IMR-90 (cell line): ENCODE measurements at regions not wholly inside any gene's neighbourhood (a gene's known extent, or its start where the extent isn't known, plus 50 kb on each side); places are given as distances from the start of the nearest gene placed in this dataset.

Experiments
- ATAC-seq: fragments of 200-7000 bp; cut with Tn5 transposase; 2 replicates; pipeline ENCODE4 v1.9.1; 2020; ENCODE audit warnings: low read depth, mild to moderate bottlenecking, moderate library complexity
- BruUV-seq: library from RNA; stranded (reverse); fragments of 400-500 nt; replicated peaks from 2 replicates; lab custom pipeline; 2021; lab: Mats Ljungman, UMichigan
- CTCF ChIA-PET: fragments of 300-600 bp; formaldehyde crosslinking; extraction: SDS; loops from one replicate; lab custom pipeline; 2021; ENCODE audit warnings: antibody characterized with exemption; lab: Yijun Ruan, JAX
- POLR2A ChIA-PET: fragments of 300-600 bp; sonication (Branson Sonifier 250); formaldehyde crosslinking; loops from one replicate; lab custom pipeline; 2022; ENCODE audit warnings: antibody characterized with exemption; ENCODE audit not compliant: unreplicated experiment; lab: Charles Lee
- DNase-seq: peaks from one replicate; pipeline ENCODE4 v3.0.0; 2013
- H2AFZ ChIP-seq: replicated peaks from 2 replicates; pipeline ENCODE3; 2013; ENCODE audit warnings: low read length, mild to moderate bottlenecking; ENCODE audit not compliant: poor library complexity
- H2AK5ac ChIP-seq: 2 replicates; pipeline ENCODE4 v1.6.1; 2013; ENCODE audit warnings: low read depth, low read length, inconsistent platforms
- H2AK9ac ChIP-seq: replicated peaks from 2 replicates; pipeline ENCODE3; 2013; ENCODE audit warnings: mild to moderate bottlenecking, low read depth, low read length, moderate library complexity; ENCODE audit not compliant: poor library complexity
- H2BK120ac ChIP-seq: 2 replicates; pipeline ENCODE4 v1.6.1; 2013; ENCODE audit warnings: low read depth, low read length, inconsistent platforms
- H2BK15ac ChIP-seq: 3 replicates; pipeline ENCODE4 v1.6.1; 2013; ENCODE audit warnings: low read depth, low read length, inconsistent platforms
- H2BK20ac ChIP-seq: 2 replicates; pipeline ENCODE4 v1.6.1; 2013; ENCODE audit warnings: low read depth, mild to moderate bottlenecking, inconsistent platforms, low read length, moderate library complexity
- H2BK5ac ChIP-seq: 2 replicates; pipeline ENCODE4 v1.6.1; 2013; ENCODE audit warnings: mild to moderate bottlenecking, low read depth, low read length, inconsistent platforms; ENCODE audit not compliant: poor library complexity, severe bottlenecking
- H3K14ac ChIP-seq: replicated peaks from 2 replicates; pipeline ENCODE4 v1.6.1; 2013; ENCODE audit warnings: low read depth, low read length, inconsistent platforms
- H3K18ac ChIP-seq: 2 replicates; pipeline ENCODE4 v1.6.1; 2013; ENCODE audit warnings: low read depth, low read length, control low read depth
- H3K23ac ChIP-seq: 2 replicates; pipeline ENCODE4 v1.6.1; 2013; ENCODE audit warnings: low read depth, low read length, inconsistent platforms
- H3K27ac ChIP-seq: 2 replicates; pipeline ENCODE4 v1.5.1; 2013; ENCODE audit warnings: mild to moderate bottlenecking, control low read depth, low read length; ENCODE audit not compliant: insufficient read depth
- H3K27me3 ChIP-seq: 2 replicates; pipeline ENCODE4 v1.6.1; 2013; ENCODE audit warnings: low read length; ENCODE audit not compliant: control insufficient read depth, insufficient read depth
- H3K36me3 ChIP-seq: 2 replicates; pipeline ENCODE4 v1.6.1; 2013; ENCODE audit warnings: low read length, mixed read lengths; ENCODE audit not compliant: control insufficient read depth, insufficient read depth
- H3K4ac ChIP-seq: 2 replicates; pipeline ENCODE4 v1.6.1; 2013; ENCODE audit warnings: low read depth, low read length, inconsistent platforms
- H3K4me1 ChIP-seq: 2 replicates; pipeline ENCODE4 v1.6.1; 2013; ENCODE audit warnings: low read length, mixed read lengths; ENCODE audit not compliant: control insufficient read depth, insufficient read depth
- H3K4me2 ChIP-seq: 2 replicates; pipeline ENCODE4 v1.6.1; 2013; ENCODE audit warnings: low read depth, mild to moderate bottlenecking, control low read depth, low read length, moderate library complexity
- H3K4me3 ChIP-seq: 2 replicates; pipeline ENCODE4 v1.5.1; 2013; ENCODE audit warnings: low read depth, mild to moderate bottlenecking, control low read depth, low read length, moderate library complexity; ENCODE audit not compliant: insufficient read depth
- H3K56ac ChIP-seq: 2 replicates; pipeline ENCODE4 v1.6.1; 2013; ENCODE audit warnings: low read length, inconsistent platforms; ENCODE audit not compliant: insufficient read depth; ENCODE audit errors: extremely low read depth
- H3K79me1 ChIP-seq, 2 experiments: 2 replicates each; pipeline ENCODE4 v1.6.1; 2013; ENCODE audit warnings: low read length in 2 of 2, inconsistent platforms in 1 of 2, low read depth in 1 of 2
- H3K9ac ChIP-seq: 2 replicates; pipeline ENCODE4 v1.6.1; 2013; ENCODE audit warnings: low read depth, low read length, control low read depth
- H3K9me1 ChIP-seq: 2 replicates; pipeline ENCODE4 v1.6.1; 2013; ENCODE audit warnings: low read length, inconsistent platforms; ENCODE audit not compliant: insufficient read depth
- H3K9me3 ChIP-seq: 2 replicates; pipeline ENCODE4 v1.6.1; 2013; ENCODE audit warnings: low read length; ENCODE audit not compliant: control insufficient read depth, insufficient read depth
- H4K20me1 ChIP-seq: 2 replicates; pipeline ENCODE4 v1.6.1; 2013; ENCODE audit warnings: low read length, inconsistent platforms; ENCODE audit not compliant: insufficient read depth
- H4K5ac ChIP-seq: 2 replicates; pipeline ENCODE4 v1.6.1; 2013; ENCODE audit warnings: mild to moderate bottlenecking, low read depth, low read length, control low read depth
- H4K8ac ChIP-seq, 2 experiments: 2 replicates each; pipeline ENCODE4 v1.6.1; 2013; ENCODE audit warnings: low read depth in 2 of 2, low read length in 2 of 2, control low read depth in 1 of 2, inconsistent platforms in 1 of 2
- H4K91ac ChIP-seq: 2 replicates; pipeline ENCODE4 v1.6.1; 2013; ENCODE audit warnings: low read depth, low read length, inconsistent platforms; ENCODE audit not compliant: insufficient read depth
- BHLHE40 ChIP-seq: fragments of 150-350 bp; IDR thresholded peaks from 2 replicates; pipeline ENCODE4 v1.6.1; 2016; ENCODE audit warnings: mild to moderate bottlenecking, low read depth, low read length
- CEBPB ChIP-seq: IDR thresholded peaks from 2 replicates; pipeline ENCODE4 v1.6.1; 2012; ENCODE audit warnings: low read depth, low read length, improper control_type of control experiment
- CHD1 ChIP-seq: IDR thresholded peaks from 2 replicates; pipeline ENCODE4 v1.6.1; 2012; ENCODE audit warnings: low read depth, low read length, improper control_type of control experiment
- ELK1 ChIP-seq: fragments of 150-350 bp; IDR thresholded peaks from 2 replicates; pipeline ENCODE4 v1.6.1; 2016; ENCODE audit warnings: low read depth, mild to moderate bottlenecking, low read length, moderate library complexity, borderline replicate concordance
- FOS ChIP-seq: fragments of 150-350 bp; IDR thresholded peaks from 2 replicates; pipeline ENCODE4 v1.6.1; 2016; ENCODE audit warnings: low read depth, low read length
- MAFK ChIP-seq: IDR thresholded peaks from 2 replicates; pipeline ENCODE4 v1.6.1; 2012; ENCODE audit warnings: low read depth, low read length, improper control_type of control experiment
- MAZ ChIP-seq: IDR thresholded peaks from 2 replicates; pipeline ENCODE4 v1.6.1; 2012; ENCODE audit warnings: low read depth, mild to moderate bottlenecking, low read length, improper control_type of control experiment, moderate library complexity, borderline replicate concordance
- MXI1 ChIP-seq: IDR thresholded peaks from 2 replicates; pipeline ENCODE4 v1.6.1; 2012; ENCODE audit warnings: low read depth, mild to moderate bottlenecking, low read length, moderate library complexity, borderline replicate concordance
- NFE2L2 ChIP-seq: fragments of 150-350 bp; IDR thresholded peaks from 2 replicates; pipeline ENCODE4 v1.6.1; 2016; ENCODE audit warnings: low read depth, mild to moderate bottlenecking, low read length
- POLR2A ChIP-seq: IDR thresholded peaks from 2 replicates; pipeline ENCODE4 v1.6.1; 2012; ENCODE audit warnings: mild to moderate bottlenecking, low read depth, low read length
- RAD21 ChIP-seq: IDR thresholded peaks from 2 replicates; pipeline ENCODE4 v1.6.1; 2012; ENCODE audit warnings: low read length, improper control_type of control experiment
- RCOR1 ChIP-seq: IDR thresholded peaks from 2 replicates; pipeline ENCODE4 v1.6.1; 2012; ENCODE audit warnings: mild to moderate bottlenecking, low read length, improper control_type of control experiment; ENCODE audit not compliant: insufficient replicate concordance
- SMC3 ChIP-seq: fragments of 150-350 bp; IDR thresholded peaks from 2 replicates; pipeline ENCODE4 v1.6.1; 2016; ENCODE audit warnings: low read depth, mild to moderate bottlenecking, antibody characterized with exemption, low read length, moderate library complexity
- USF2 ChIP-seq: fragments of 150-350 bp; IDR thresholded peaks from 2 replicates; pipeline ENCODE4 v1.6.1; 2017; ENCODE audit warnings: mild to moderate bottlenecking, antibody characterized with exemption, low read length, low read depth
- WGBS, 2 experiments: methylation state at CpG; one replicate each; pipeline versions ENCODE4 v1.1.5 to v1.1.7; 2013; ENCODE audit warnings: missing lambda C conversion rate in 2 of 2; ENCODE audit not compliant: insufficient read length in 1 of 2; ENCODE audit errors: extremely low coverage in 2 of 2; 5-methylcytosine and 5-hydroxymethylcytosine counted together
- dilution Hi-C: fragments of 300-500 bp; cut with HindIII; formaldehyde crosslinking; loops from one replicate; pipeline ENCODE4 v1.14.3; 2018; ENCODE audit warnings: low sequenced_read_pairs; ENCODE audit not compliant: unreplicated experiment
- in situ Hi-C: fragments of 300-500 bp; cut with MboI; formaldehyde crosslinking; loops from 3 replicates; pipeline ENCODE4 v1.14.3; 2019; ENCODE audit warnings: low sequenced_read_pairs, inconsistent platforms, mixed read lengths
- intact Hi-C: fragments of 100-400 bp; cut with micrococcal nuclease; formaldehyde crosslinking; loops from 2 replicates; pipeline ENCODE4 v1.10.0; 2022
- TF ChIP-seq, protein P1 (sequence below): conservative IDR thresholded peaks from 2 replicates; pipeline ENCODE4 v1.5.1; 2012; ENCODE audit warnings: mild to moderate bottlenecking, low read depth, low read length, improper control_type of control experiment

GRCh38 chr2:15719566-15720313 lies 128.1 kb downstream of the DDX1 start:
- DNase-seq (no peak), ATAC-seq (no peak)
- Histone ChIP-seq H3K27ac (no peak overlapping the region), H3K56ac (no peak overlapping the region), H2AK9ac (no peak overlapping the region), H3K18ac (no peak overlapping the region), H2BK120ac (no peak overlapping the region), H3K9me3 (no peaks in the 10 kb centered on the region; the same call in 1 of the 2 replicates), H3K27me3 (no peaks in the 10 kb centered on the region), H2BK5ac (no peak overlapping the region), H3K4me3 (no peak overlapping the region), H3K4me2 (no peak overlapping the region), H4K91ac (no peak overlapping the region), H4K8ac (no peak overlapping the region), H2BK20ac (no peak overlapping the region), H2AK5ac (no peak overlapping the region), H3K4ac (no peak overlapping the region), H3K23ac (no peak overlapping the region), H4K5ac (no peak overlapping the region), H3K9me1 (no peaks in the 10 kb centered on the region), H3K14ac (no peak overlapping the region), H3K9ac (no peak overlapping the region), H3K79me1 (no peaks in the 10 kb centered on the region), H3K36me3 (no peaks in the 10 kb centered on the region), H4K20me1 (no peaks in the 10 kb centered on the region), H2BK15ac (no peak overlapping the region), H2AFZ (no peak overlapping the region), H3K4me1 (no peaks in the 10 kb centered on the region)
- ChIA-PET POLR2A (no interaction called here), CTCF (interaction anchor here (0.7 kb wide), 1 partner anchor 761 kb away, joined by 3 read pairs; no protein-coding TSS in a partner anchor)
- dilution Hi-C loops (no loop called here), in situ Hi-C loops (no loop called here), intact Hi-C loops (no loop called here)
- WGBS, 2 experiments = 31% methylated on average over 5 of the region's 8 CpGs; no CpG with 5 or more reads in 1 of the 2 experiments
- no TSS peak for BruUV-seq
- TF ChIP-seq POLR2A = no peak
- TF ChIP-seq MXI1 = no peak
- no peak for TF ChIP-seq RAD21
- no peak for TF ChIP-seq RCOR1
- TF ChIP-seq CEBPB = no peak
- no peak for TF ChIP-seq BHLHE40
- TF ChIP-seq ELK1 = no peak
- TF ChIP-seq MAZ = no peak
- no peak for TF ChIP-seq USF2
- no peak for TF ChIP-seq CHD1
- no peak for TF ChIP-seq MAFK
- TF ChIP-seq FOS = no peak
- TF ChIP-seq, protein P1, sequence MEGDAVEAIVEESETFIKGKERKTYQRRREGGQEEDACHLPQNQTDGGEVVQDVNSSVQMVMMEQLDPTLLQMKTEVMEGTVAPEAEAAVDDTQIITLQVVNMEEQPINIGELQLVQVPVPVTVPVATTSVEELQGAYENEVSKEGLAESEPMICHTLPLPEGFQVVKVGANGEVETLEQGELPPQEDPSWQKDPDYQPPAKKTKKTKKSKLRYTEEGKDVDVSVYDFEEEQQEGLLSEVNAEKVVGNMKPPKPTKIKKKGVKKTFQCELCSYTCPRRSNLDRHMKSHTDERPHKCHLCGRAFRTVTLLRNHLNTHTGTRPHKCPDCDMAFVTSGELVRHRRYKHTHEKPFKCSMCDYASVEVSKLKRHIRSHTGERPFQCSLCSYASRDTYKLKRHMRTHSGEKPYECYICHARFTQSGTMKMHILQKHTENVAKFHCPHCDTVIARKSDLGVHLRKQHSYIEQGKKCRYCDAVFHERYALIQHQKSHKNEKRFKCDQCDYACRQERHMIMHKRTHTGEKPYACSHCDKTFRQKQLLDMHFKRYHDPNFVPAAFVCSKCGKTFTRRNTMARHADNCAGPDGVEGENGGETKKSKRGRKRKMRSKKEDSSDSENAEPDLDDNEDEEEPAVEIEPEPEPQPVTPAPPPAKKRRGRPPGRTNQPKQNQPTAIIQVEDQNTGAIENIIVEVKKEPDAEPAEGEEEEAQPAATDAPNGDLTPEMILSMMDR = no peak
- TF ChIP-seq SMC3 = no peak
- no peak for TF ChIP-seq NFE2L2
